GM19395 (cell line): ENCODE measurements at regions not wholly inside any gene's neighbourhood (a gene's known extent, or its start where the extent isn't known, plus 50 kb on each side); places are given as distances from the start of the nearest gene placed in this dataset.

Experiments used
- ATAC-seq: cut with Tn5 transposase; IDR thresholded peaks from one replicate; pipeline ENCODE4 v1.9.1; 2021; ENCODE audit warnings: mild to moderate bottlenecking, moderate library complexity; ENCODE audit not compliant: unreplicated experiment

GRCh38 chr9:118882684-118883083, 486.6 kb downstream of the BRINP1 start:
- ATAC-seq = no peak

DNA sequence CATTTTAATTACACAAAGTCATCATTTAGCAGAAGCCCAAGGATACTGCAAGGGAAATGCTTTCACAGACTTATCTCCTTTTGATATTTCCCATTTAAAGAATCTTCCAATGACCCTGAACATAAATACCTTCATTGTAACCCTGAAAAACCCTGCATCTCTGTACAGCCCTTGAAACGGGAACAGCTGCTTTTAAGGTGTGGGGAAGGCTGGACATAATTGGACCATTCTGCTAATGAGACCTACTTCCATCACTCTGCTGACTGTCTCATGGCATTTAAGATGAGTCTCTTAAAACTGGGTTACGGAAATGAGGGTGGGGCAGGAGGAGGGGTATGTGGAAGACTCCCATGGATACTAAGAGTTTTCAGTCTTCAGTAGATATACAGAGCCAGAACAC, 485.8 kb downstream of the BRINP1 start:
- ATAC-seq = no peak

- no peak for ATAC-seq
These were observed 478.0 kb downstream of the BRINP1 start for GRCh38 chr9:118891213-118891612.

GRCh38 chr9:118896324-118897000, 472.8 kb downstream of the BRINP1 start:
- ATAC-seq = no peak

GRCh38 chr9:118918180-118918579, 451.1 kb downstream of the BRINP1 start:
- no peak for ATAC-seq

DNA sequence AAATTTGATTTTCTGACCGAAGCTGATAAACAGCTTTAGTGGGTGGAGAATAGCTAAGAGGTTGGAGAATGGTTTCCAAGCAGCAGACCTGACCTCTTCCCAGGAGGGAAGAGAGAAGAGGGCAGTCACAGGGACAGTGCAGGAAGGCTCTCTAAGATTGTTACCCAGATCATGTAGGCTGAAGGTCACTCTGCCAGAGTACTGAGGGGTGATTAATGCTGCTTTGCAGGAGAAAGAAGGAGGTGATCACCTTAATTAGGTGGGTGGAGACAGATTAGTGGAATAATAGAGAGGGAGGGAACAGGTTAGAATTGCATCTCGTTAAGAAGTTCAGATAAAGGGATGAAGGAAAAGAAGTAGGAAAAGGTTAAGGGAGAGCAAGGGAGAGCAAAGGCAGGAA, 440.5 kb downstream of the BRINP1 start:
- ATAC-seq = no peak

- no peak for ATAC-seq
These were observed 439.9 kb downstream of the BRINP1 start for GRCh38 chr9:118929287-118929686.

DNA sequence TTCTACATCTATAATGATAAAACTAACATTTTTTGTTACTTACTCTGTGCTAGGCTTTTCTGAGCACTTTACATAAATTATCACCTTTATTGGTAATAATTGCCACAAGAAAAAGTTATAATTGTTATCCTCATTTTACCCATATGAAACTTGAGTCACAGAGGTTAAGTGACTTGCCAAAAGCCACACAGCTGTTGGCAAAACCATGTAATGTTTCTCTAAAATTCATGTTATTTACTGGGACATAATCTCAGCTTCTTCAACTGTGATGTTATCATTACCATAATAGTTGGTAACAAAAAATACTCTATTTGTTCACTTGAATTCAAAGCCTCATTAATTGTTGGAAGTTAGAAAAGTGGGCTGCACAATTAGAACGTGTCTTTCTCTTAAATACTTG, 437.3 kb downstream of the BRINP1 start:
- ATAC-seq = no peak

- no peak for ATAC-seq
These were observed 430.7 kb downstream of the BRINP1 start for GRCh38 chr9:118938581-118938980.

GRCh38 chr9:118940473-118940872, 428.8 kb downstream of the BRINP1 start:
- no peak for ATAC-seq

DNA sequence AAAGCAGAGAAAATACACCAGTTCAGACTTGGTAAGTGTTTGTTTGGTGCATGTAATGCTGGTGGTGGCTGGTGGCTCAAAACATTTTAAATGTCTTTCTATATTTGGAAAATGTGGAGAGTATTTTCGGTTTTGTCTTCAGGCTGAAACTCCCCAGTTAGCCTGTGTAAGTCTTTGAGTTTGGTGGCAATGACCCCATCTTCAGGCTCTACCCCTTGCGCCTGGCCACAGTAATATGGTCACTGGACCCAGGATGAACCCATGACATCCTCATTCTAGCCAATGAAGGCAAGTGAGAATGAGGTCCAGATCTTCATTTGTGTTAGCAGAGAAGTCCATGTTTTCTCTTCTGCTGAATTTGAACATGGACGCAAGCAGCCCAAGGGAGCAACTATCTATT, 422.6 kb downstream of the BRINP1 start:
- no peak for ATAC-seq

DNA sequence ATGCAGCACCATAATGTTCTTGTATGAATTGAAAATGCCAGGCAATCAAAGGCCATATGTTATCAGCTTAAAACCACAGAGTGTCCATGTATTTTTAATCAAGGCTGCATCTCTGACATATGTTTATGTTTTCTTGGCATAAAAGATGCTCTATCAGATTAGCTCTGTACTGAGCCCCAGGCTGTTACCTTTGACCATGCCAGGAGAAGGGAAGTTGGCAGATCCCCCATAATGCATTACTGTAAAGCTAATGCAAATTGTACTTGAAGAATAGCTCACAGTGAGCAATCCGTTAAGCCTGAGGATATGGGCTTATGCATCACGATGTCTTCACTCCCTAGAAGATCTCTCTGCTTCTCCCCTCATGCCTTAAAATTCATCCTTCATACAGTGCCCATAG, 414.4 kb downstream of the BRINP1 start:
- ATAC-seq = no peak

GRCh38 chr9:118957585-118957984, 411.6 kb downstream of the BRINP1 start:
- no peak for ATAC-seq

DNA sequence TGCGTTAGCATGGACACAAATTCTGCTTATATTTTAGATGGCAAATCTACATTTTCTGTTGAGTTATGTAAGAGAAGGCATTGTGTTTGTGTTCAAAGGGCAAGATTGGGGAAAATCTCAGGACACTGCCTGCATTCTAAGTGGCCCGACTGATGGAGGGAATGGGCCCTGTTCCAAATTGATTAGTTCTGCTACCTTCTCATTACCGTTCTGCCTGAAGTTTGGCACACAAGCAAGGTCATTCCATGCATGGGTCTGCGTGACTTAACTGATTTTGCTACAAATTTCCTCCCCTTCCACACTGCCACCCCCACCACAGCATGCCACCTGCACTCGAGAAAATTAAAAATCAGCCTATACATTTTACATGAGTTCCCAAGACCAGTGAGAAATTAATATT, 409.9 kb downstream of the BRINP1 start:
- ATAC-seq = no peak

DNA sequence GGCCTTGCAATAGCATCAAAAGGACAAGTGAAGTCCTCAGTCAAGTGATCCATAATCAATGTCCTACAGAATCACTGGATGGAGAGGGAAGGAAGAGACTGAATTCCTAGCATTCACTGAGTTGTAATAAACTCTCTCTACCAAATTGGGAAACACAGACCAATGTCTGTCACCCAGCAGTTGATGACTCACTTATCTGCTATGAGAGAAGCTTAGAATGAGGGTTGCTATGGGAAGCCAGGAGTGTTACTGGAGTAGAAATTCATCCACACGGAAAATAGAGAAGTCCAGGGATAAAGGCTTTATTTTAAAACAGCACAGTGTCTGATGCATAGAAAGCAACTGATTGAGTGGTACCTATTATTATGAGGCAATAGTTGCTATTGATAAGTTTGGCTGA, 407.4 kb downstream of the BRINP1 start:
- no peak for ATAC-seq

GRCh38 chr9:118962426-118962825, 406.8 kb downstream of the BRINP1 start:
- no peak for ATAC-seq

DNA sequence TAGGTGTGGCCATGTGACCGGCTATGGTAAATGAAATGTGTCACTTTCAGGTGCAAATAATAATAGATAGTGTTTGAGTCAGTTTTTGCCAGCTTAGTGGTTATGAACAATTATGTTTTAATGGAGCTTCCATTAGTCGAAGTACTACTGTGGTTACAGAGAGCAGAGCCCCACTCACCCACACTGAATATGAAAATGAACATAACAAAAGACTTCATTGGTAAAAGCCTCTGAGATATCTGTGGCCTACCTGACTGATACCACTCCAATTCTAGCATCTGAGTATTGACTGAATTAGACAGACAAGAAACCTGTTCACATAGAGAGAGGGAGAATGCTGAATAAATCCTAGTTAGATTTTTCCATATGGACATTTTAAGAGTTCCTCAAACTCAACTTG, 405.6 kb downstream of the BRINP1 start:
- ATAC-seq = no peak

GRCh38 chr9:118967901-118968300, 401.3 kb downstream of the BRINP1 start:
- no peak for ATAC-seq

DNA sequence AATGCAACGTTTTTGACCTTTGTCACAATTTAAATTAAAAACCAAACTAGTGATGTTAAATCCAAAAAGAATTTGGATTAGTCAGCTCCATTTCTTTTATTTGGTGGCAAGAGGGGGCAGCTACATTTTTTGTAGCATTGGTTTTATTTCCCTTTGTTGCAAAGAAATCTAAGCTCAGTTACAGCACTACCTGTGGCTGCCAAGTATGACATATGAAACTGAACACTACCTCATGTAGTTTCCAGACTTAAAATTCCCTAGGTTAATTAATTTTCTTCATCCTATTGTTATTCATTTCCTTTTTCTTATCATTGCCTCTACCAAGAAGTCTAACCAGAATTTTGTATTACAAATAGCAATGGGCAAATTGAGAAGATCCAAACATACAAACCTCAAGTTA, 393.5 kb downstream of the BRINP1 start:
- ATAC-seq = no peak

DNA sequence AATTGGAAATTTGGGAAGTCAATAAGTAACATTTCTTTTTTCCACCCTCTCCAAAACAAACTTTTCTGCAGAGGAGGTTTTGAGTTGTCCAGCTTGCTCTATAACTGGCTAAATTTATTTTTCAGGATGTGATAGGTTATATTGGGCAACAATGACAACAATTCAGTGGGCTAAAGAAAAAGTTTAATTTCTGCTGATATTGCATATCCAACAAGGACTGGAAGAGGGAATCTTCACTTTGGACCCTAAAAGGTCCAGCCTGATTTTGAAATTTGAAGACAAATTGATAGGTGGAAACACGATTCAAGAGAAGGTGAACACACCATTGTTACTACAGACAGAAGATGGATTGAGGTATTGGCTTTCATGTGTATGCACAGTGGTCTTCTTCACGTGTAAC, 393.1 kb downstream of the BRINP1 start:
- ATAC-seq = no peak

DNA sequence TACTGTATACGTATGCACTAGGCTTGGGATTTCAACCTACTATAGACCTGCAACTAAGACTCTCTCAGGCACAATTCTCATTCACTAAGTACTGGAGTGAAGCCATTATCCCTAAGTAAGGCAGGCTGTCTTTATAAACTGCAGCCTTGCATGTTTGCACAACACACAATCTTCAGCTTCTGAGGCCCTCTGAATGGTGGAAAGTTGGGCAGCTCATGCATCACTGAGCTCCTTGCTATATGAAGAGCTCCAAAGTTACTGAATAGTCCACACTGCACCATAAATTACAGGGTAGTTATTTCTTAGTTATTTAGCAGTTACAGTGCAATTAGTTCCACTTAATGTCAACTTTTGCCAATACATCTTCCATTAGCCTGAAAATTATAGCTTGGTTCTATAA, 384.6 kb downstream of the BRINP1 start:
- no peak for ATAC-seq

DNA sequence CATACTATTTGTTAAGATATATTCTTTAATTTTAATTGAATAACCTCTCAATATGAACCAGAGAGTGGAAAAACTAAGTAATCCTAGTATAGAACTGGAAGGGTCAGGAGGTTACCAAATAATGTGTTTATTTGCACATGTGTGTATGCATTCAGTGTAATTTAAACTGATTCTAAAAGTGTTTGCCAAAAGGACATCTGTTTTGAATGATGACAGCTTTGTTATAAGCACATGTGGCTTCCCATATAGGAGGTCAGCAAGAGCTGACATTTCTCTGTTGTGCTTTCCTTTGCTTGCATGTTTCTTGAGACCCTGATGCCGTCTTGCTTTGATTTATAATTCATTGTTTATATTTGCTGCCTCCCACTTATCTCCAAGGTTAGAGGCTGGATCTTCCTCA, 383.4 kb downstream of the BRINP1 start:
- no peak for ATAC-seq

GRCh38 chr9:118987167-118987566, 382.1 kb downstream of the BRINP1 start:
- ATAC-seq = no peak
